ENCODE measurements at regions not wholly inside any gene's neighbourhood (a gene's known extent, or its start where the extent isn't known, plus 50 kb on each side); places are given as distances from the start of the nearest gene placed in this dataset.

DNA sequence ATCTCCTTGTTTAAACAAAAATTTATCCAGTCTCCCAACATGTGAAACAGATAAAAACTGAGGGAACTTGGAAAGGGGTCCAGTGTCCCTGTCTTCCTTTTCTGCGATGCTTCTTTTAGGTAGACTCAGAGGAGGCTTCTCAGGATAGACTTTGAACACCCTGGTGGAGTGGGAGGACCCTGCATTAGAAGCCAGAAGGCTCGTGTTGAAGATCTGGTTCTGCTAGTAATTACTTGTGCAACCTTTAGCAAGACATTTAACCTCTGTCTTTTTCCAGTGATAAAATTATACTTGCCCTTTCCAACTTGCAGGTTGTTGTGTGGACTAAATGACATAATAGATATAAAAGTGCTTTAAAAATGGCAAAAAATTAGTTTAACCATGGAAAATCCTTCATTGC lies 67.1 kb upstream of the PREP start:
- H3K27me3 ChIP-seq (ENCODE audit: insufficient read depth), result no peaks in the 10 kb centered on the region
- no peaks in the 10 kb centered on the region for H3F3A ChIP-seq (replicated peaks; ENCODE audit: insufficient read depth)
- H3K27ac ChIP-seq (ENCODE audit: low read depth in 2 of 2, low read length in 1 of 2), result no peak overlapping the region
- CTCF ChIA-PET, result no interaction called here
- no peaks in the 10 kb centered on the region for H3K36me3 ChIP-seq (replicated peaks in 1 of 2; ENCODE audit: control insufficient read depth in 1 of 2, insufficient read depth in 2 of 2, low read length in 1 of 2)
- H3K4me3 ChIP-seq (ENCODE audit: low read depth in 2 of 2, low read length in 1 of 2), result no peak overlapping the region
- 36% methylated on average over 2 of the region's 2 CpGs for whole genome bisulfite sequencing (ENCODE audit: low lambda C conversion rate)
- no peak for DNase-seq
- no peaks in the 10 kb centered on the region for H4K20me1 ChIP-seq (ENCODE audit: insufficient read depth)
- POLR2A ChIA-PET, result no interaction called here
- TF ChIP-seq, protein P1, sequence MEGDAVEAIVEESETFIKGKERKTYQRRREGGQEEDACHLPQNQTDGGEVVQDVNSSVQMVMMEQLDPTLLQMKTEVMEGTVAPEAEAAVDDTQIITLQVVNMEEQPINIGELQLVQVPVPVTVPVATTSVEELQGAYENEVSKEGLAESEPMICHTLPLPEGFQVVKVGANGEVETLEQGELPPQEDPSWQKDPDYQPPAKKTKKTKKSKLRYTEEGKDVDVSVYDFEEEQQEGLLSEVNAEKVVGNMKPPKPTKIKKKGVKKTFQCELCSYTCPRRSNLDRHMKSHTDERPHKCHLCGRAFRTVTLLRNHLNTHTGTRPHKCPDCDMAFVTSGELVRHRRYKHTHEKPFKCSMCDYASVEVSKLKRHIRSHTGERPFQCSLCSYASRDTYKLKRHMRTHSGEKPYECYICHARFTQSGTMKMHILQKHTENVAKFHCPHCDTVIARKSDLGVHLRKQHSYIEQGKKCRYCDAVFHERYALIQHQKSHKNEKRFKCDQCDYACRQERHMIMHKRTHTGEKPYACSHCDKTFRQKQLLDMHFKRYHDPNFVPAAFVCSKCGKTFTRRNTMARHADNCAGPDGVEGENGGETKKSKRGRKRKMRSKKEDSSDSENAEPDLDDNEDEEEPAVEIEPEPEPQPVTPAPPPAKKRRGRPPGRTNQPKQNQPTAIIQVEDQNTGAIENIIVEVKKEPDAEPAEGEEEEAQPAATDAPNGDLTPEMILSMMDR (IDR thresholded peaks at IDR 0.05), result no peak
- TF ChIP-seq TEAD4 (IDR thresholded peaks at IDR 0.05; ENCODE audit: borderline replicate concordance, insufficient read depth) (no peak), MEF2A (IDR thresholded peaks at IDR 0.05; ENCODE audit: borderline replicate concordance, low read depth) (no peak), JUND (IDR thresholded peaks at IDR 0.05) (no peak), YY1 (IDR thresholded peaks at IDR 0.05; ENCODE audit: low read depth) (no peak), FOXJ3 (CRISPR knock-in tag; IDR thresholded peaks at IDR 0.05) (no peak), SIN3A (IDR thresholded peaks at IDR 0.05; ENCODE audit: borderline replicate concordance, low read depth, low read length) (no peak), FOSL2 (IDR thresholded peaks at IDR 0.05; ENCODE audit: borderline replicate concordance, low read depth) (no peak), EP300 (IDR thresholded peaks at IDR 0.05; ENCODE audit: borderline replicate concordance in 1 of 2, low read depth in 1 of 2, low read length in 1 of 2) (no peak), NRF1 (IDR thresholded peaks at IDR 0.05; ENCODE audit: low read depth, low read length) (no peak), RFX5 (IDR thresholded peaks at IDR 0.05; ENCODE audit: low read length) (no peak), TAF1 (IDR thresholded peaks at IDR 0.05; ENCODE audit: borderline replicate concordance, low read depth, low read length) (no peak)
- TF ChIP-seq, protein P2, sequence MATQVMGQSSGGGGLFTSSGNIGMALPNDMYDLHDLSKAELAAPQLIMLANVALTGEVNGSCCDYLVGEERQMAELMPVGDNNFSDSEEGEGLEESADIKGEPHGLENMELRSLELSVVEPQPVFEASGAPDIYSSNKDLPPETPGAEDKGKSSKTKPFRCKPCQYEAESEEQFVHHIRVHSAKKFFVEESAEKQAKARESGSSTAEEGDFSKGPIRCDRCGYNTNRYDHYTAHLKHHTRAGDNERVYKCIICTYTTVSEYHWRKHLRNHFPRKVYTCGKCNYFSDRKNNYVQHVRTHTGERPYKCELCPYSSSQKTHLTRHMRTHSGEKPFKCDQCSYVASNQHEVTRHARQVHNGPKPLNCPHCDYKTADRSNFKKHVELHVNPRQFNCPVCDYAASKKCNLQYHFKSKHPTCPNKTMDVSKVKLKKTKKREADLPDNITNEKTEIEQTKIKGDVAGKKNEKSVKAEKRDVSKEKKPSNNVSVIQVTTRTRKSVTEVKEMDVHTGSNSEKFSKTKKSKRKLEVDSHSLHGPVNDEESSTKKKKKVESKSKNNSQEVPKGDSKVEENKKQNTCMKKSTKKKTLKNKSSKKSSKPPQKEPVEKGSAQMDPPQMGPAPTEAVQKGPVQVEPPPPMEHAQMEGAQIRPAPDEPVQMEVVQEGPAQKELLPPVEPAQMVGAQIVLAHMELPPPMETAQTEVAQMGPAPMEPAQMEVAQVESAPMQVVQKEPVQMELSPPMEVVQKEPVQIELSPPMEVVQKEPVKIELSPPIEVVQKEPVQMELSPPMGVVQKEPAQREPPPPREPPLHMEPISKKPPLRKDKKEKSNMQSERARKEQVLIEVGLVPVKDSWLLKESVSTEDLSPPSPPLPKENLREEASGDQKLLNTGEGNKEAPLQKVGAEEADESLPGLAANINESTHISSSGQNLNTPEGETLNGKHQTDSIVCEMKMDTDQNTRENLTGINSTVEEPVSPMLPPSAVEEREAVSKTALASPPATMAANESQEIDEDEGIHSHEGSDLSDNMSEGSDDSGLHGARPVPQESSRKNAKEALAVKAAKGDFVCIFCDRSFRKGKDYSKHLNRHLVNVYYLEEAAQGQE (IDR thresholded peaks at IDR 0.05; ENCODE audit: low read depth, low read length), result no peak
- TF ChIP-seq, protein P3, sequence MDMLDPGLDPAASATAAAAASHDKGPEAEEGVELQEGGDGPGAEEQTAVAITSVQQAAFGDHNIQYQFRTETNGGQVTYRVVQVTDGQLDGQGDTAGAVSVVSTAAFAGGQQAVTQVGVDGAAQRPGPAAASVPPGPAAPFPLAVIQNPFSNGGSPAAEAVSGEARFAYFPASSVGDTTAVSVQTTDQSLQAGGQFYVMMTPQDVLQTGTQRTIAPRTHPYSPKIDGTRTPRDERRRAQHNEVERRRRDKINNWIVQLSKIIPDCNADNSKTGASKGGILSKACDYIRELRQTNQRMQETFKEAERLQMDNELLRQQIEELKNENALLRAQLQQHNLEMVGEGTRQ (IDR thresholded peaks at IDR 0.05; ENCODE audit: borderline replicate concordance, low read depth, low read length), result no peak
- H3K9me2 ChIP-seq, result no peaks in the 10 kb centered on the region
- H2AFZ ChIP-seq (ENCODE audit: low read depth), result peak overlapping the region; percentile 39; the same call in 1 of the 2 replicates
- no peak overlapping the region for H3K9ac ChIP-seq
- H3K79me2 ChIP-seq (ENCODE audit: insufficient read depth), result no peaks in the 10 kb centered on the region
- no peak overlapping the region for H3K4me2 ChIP-seq
- no peaks in the 10 kb centered on the region for H3K4me1 ChIP-seq (ENCODE audit: control insufficient read depth in 1 of 2, insufficient read depth in 2 of 2, low read depth in 1 of 2, low read length in 1 of 2)
- H3K9me3 ChIP-seq, result no peaks in the 10 kb centered on the region
